ENCODE measurements at regions not wholly inside any gene's neighbourhood (a gene's known extent, or its start where the extent isn't known, plus 50 kb on each side); places are given as distances from the start of the nearest gene placed in this dataset.

DNA sequence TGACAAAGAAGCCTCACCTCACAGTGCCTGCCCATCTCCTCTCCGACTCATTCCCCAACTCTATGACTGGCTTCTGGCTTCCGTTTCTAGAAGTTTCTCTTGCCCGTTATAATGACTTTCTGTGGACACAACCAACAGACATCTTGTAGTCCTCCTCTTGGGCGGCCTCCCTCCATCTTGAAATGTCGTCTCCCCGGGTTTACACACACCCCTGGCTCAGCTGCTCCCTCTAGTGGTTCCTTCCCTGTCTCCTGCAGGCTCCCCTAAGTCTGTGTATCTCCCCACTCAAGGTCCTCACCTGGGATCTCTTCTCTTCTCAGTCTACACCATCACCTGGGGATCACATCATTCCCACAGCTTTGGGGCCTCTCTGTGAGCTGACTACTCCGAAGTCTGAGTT, 123.4 kb upstream of the NEBL start:
- TF ChIP-seq, protein P1, sequence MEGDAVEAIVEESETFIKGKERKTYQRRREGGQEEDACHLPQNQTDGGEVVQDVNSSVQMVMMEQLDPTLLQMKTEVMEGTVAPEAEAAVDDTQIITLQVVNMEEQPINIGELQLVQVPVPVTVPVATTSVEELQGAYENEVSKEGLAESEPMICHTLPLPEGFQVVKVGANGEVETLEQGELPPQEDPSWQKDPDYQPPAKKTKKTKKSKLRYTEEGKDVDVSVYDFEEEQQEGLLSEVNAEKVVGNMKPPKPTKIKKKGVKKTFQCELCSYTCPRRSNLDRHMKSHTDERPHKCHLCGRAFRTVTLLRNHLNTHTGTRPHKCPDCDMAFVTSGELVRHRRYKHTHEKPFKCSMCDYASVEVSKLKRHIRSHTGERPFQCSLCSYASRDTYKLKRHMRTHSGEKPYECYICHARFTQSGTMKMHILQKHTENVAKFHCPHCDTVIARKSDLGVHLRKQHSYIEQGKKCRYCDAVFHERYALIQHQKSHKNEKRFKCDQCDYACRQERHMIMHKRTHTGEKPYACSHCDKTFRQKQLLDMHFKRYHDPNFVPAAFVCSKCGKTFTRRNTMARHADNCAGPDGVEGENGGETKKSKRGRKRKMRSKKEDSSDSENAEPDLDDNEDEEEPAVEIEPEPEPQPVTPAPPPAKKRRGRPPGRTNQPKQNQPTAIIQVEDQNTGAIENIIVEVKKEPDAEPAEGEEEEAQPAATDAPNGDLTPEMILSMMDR (IDR thresholded peaks at IDR 0.05), result peak; percentile 30; the same call in 1 of the 2 replicates
- no peak overlapping the region for H3K27ac Mint-ChIP-seq
- no peaks in the 10 kb centered on the region for H3K36me3 Mint-ChIP-seq (ENCODE audit: low read depth)
- DNase-seq, result no peak
- no peaks in the 10 kb centered on the region for H3K27me3 Mint-ChIP-seq (ENCODE audit: insufficient read depth)
- peaks cover 24% of the 10 kb centered on the region for H3K9me3 Mint-ChIP-seq
- no peak overlapping the region for H3K4me3 Mint-ChIP-seq
- H3K4me1 Mint-ChIP-seq (ENCODE audit: low read depth), result no peaks in the 10 kb centered on the region

DNA sequence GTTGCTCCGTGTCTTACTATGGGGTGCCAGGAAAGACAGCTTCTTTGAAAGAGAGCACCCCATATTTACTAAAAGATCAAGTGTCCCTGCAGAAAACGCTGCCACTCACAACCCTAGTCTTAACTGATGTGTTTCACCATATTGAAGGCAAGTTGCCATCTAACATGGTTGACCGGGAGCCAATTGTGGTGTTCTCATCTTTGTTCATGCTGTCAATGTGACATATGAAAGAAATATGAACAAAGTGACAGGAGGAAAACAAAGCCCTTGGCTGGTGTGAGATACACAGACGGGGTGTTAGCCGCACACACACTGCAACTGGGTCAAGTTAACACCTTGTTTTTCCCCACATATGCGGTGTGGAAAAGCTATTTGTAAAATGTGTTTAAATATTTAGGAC, 122.3 kb upstream of the NEBL start:
- Mint-ChIP-seq H3K36me3 (ENCODE audit: low read depth) (no peaks in the 10 kb centered on the region), H3K27ac (no peak overlapping the region), H3K4me3 (no peak overlapping the region), H3K9me3 (peaks cover 26% of the 10 kb centered on the region), H3K27me3 (ENCODE audit: insufficient read depth) (no peaks in the 10 kb centered on the region), H3K4me1 (ENCODE audit: low read depth) (no peaks in the 10 kb centered on the region)
- no peak for DNase-seq
- TF ChIP-seq, protein P1 (IDR thresholded peaks at IDR 0.05), result no peak

DNA sequence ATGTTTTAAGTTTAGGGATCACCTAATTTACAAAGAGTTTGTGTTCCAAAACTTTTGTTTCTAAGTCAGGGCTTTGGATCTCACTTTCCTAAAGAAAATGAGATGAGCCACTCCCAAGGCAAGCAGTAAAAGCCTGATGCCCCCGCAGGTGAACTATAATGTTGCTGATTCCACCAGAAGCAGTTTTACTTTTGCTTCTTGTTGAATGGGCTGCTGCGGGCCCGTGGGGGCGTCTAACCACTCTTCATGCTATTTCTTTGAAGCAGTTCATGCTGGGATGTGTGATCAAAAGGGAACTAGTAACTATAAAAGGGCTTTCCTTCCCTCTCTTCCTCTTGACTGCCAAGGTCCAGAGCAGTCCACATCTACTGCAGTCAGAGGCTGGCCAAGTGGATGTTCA, 118.7 kb upstream of the NEBL start:
- Mint-ChIP-seq H3K9me3 (peaks cover 38% of the 10 kb centered on the region), H3K4me3 (no peak overlapping the region), H3K4me1 (ENCODE audit: low read depth) (no peaks in the 10 kb centered on the region), H3K36me3 (ENCODE audit: low read depth) (no peaks in the 10 kb centered on the region), H3K27me3 (ENCODE audit: insufficient read depth) (no peaks in the 10 kb centered on the region), H3K27ac (no peak overlapping the region)
- no peak for DNase-seq
- TF ChIP-seq, protein P1 (IDR thresholded peaks at IDR 0.05), result no peak

DNA sequence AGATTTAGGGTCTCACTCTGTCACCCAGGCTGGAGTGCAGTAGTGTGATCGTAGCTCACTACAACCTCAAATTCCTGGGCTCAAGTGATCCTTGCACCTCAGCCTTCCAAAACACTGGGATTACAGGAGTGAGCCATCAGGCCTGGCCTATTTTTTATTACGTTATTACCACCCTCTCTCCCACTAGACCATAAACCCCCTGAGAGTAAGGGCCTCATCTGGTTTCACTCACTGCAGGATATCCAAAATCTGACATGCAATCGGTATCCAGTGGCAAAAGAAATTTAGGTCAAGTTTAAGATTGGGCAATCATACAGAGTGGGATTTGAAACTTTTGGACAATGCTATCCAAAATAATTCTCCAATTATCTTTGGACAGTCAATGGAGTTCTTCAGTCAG, 117.0 kb upstream of the NEBL start:
- H3K27me3 Mint-ChIP-seq (ENCODE audit: insufficient read depth), result no peaks in the 10 kb centered on the region; the same call in 1 of the 2 replicates
- peaks cover 33% of the 10 kb centered on the region for H3K9me3 Mint-ChIP-seq
- H3K36me3 Mint-ChIP-seq (ENCODE audit: low read depth), result no peaks in the 10 kb centered on the region
- TF ChIP-seq, protein P1 (IDR thresholded peaks at IDR 0.05), result no peak
- DNase-seq, result no peak
- H3K4me1 Mint-ChIP-seq (ENCODE audit: low read depth), result no peaks in the 10 kb centered on the region
- H3K4me3 Mint-ChIP-seq, result no peak overlapping the region
- H3K27ac Mint-ChIP-seq, result no peak overlapping the region

DNA sequence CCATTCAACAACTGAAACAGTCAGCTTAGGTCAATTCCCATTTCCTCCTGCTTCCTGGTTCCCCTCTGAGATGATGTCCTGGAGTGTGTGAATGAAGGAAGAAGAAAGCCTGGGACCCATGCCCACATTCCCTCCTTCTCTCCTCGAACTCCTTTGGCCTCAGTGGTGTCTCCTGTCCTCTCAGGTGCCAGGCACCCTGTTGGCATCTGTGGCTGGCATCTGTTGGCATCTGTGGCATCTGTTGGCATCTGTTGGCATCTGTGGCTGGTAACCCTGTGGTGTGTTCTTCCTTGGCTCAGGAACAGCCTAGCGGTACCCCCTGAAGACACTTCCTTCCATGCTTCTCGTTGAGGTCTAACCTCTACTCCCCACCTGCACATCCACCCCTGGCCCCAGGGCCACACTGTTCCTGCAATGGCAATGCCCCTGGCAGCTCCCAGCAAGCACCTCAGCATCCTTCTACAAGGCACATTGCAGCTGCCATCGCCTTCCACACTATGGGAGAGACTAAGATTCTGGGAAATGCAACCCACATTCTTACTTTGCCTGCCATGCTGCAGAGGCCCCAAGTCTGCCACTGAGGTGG, 114.4 kb upstream of the NEBL start:
- Mint-ChIP-seq H3K9me3 (peaks cover 25% of the 10 kb centered on the region), H3K27me3 (ENCODE audit: insufficient read depth) (no peaks in the 10 kb centered on the region; the same call in 1 of the 2 replicates), H3K36me3 (ENCODE audit: low read depth) (no peaks in the 10 kb centered on the region), H3K4me3 (no peak overlapping the region), H3K4me1 (ENCODE audit: low read depth) (no peaks in the 10 kb centered on the region), H3K27ac (no peak overlapping the region)
- DNase-seq, result no peak
- TF ChIP-seq, protein P1 (IDR thresholded peaks at IDR 0.05), result no peak

DNA sequence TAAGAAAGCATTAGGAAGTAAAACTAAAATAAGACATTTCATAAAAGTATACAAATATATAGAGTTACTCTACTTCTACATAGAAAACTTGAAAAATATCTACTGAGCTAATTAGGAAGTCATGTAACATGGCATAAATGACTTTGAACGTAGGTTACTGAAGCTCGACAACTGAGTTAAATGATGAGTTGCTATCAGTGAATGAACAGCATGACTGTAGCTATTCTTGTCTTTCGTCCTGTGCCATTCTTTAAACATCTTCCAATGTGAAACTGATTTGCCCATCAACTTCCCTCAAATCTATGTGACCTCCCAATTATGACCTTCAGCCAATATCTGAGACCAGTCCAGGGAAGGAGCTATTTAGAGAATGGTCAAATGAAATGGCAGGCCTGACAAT, 113.5 kb upstream of the NEBL start:
- Mint-ChIP-seq H3K9me3 (peaks cover 25% of the 10 kb centered on the region), H3K36me3 (ENCODE audit: low read depth) (no peaks in the 10 kb centered on the region), H3K4me1 (ENCODE audit: low read depth) (no peaks in the 10 kb centered on the region), H3K27ac (no peak overlapping the region), H3K4me3 (no peak overlapping the region), H3K27me3 (ENCODE audit: insufficient read depth) (no peaks in the 10 kb centered on the region; the same call in 1 of the 2 replicates)
- DNase-seq, result no peak
- TF ChIP-seq, protein P1 (IDR thresholded peaks at IDR 0.05), result no peak

All from HFFc6 (cell line).